Gastroesophageal sphincter (tissue), 3 donors: ENCODE measurements at regions not wholly inside any gene's neighbourhood (a gene's known extent, or its start where the extent isn't known, plus 50 kb on each side); places are given as distances from the start of the nearest gene placed in this dataset.

Source experiments
- EP300 ChIP-seq: sonication (generic); formaldehyde crosslinking; IDR thresholded peaks from one replicate; pipeline ENCODE4 v1.6.1; 2017; ENCODE audit warnings: antibody characterized with exemption, mild to moderate bottlenecking
- POLR2A ChIP-seq, 2 donors: fragments of 450-650 bp; IDR thresholded peaks; one replicate each; pipeline ENCODE4 v1.6.1; 2017; ENCODE audit warnings: antibody characterized with exemption in 2 of 2, mild to moderate bottlenecking in 2 of 2, moderate library complexity in 1 of 2
- POLR2AphosphoS5 ChIP-seq: sonication (generic); formaldehyde crosslinking; IDR thresholded peaks from one replicate; pipeline ENCODE4 v1.6.1; 2017; ENCODE audit warnings: antibody characterized with exemption
- TF ChIP-seq, protein P1 (sequence below), 4 experiments: fragments of 200-600 bp in 2 of 4; fragments of 450-650 bp in 2 of 4; sonication (generic) in 1 of 4; IDR thresholded peaks; one replicate each; pipeline ENCODE4 v1.5.1; 2017 to 2019; ENCODE audit warnings: antibody characterized with exemption in 4 of 4, mild to moderate bottlenecking in 2 of 4, moderate library complexity in 2 of 4

DNA sequence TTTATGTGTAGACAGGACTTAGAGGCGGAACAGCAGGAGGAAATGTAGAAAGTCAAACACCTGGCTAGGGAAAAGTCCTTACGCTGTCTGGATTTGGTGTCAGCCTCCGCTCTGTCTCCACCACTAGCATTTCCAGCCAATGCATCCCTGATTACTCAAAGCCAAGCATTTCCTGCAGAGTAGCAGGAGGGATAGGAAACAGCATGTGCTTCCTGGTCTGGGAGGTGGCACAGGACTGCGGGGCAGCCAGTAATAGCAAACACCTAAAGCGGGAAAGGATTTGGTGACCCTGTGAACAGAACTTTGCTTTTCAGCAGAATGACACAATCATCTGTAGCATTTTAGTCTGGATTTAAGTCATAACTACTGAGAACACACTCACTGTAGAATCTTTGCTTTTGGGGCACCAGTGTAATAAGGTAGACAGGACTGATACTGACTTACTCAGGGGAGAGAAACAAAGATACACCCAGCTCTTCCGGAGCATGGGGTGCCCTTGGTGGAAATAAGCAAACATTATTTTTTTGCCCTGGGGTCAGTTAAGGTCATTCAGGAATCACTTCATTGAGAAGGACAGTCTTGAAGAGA, 133.3 kb upstream of the AHI1 start:
- TF ChIP-seq POLR2A (IDR thresholded peaks at IDR 0.05) (no peak), EP300 (no peak), POLR2AphosphoS5 (no peak)
- TF ChIP-seq, protein P1, sequence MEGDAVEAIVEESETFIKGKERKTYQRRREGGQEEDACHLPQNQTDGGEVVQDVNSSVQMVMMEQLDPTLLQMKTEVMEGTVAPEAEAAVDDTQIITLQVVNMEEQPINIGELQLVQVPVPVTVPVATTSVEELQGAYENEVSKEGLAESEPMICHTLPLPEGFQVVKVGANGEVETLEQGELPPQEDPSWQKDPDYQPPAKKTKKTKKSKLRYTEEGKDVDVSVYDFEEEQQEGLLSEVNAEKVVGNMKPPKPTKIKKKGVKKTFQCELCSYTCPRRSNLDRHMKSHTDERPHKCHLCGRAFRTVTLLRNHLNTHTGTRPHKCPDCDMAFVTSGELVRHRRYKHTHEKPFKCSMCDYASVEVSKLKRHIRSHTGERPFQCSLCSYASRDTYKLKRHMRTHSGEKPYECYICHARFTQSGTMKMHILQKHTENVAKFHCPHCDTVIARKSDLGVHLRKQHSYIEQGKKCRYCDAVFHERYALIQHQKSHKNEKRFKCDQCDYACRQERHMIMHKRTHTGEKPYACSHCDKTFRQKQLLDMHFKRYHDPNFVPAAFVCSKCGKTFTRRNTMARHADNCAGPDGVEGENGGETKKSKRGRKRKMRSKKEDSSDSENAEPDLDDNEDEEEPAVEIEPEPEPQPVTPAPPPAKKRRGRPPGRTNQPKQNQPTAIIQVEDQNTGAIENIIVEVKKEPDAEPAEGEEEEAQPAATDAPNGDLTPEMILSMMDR (IDR thresholded peaks at IDR 0.05) = no peak
